ENCODE measurements at regions not wholly inside any gene's neighbourhood (a gene's known extent, or its start where the extent isn't known, plus 50 kb on each side); places are given as distances from the start of the nearest gene placed in this dataset.

DNA sequence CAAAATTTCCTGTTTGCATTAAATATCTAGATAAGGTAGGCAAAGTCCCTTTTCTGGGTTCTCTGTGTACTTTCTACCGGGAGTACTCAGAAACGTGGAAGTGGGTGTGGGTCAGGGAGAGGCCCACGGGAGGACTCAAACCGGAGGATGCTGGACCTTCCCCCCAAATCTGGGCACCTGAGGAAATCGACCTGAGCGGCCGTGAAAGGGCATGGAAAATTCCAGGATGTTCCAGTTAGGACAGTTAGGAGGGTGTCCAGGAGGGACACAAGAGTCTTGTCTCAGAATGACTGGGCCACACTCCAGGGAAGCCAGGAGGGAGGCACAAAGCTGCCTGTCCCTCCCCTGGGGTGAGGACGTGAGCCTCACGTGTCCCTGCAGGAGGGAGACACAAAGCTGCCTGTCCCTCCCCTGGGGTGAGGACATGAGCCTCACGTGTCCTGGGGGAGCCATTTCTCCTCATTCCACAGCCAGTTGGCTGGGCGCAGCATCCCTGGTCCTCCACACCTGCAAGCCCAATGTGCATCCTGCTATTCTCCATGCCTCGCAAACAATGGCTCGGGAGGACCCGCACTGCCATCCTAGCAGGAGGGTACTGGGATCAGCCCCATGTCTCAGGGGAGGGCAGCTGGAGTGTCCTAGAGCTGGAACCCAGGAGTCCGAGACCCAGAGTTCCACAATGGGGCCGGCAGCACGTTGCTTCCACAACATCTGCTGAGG lies 190.5 kb upstream of the PPP2R2D start:
- dilution Hi-C loops (cut with MboI; ENCODE audit: extremely low pct_ligation_motif_present, low sequenced_read_pairs) (no loop called here), intact Hi-C loops (cut with micrococcal nuclease) (no loop called here)
- H3K4me3 ChIP-seq (replicated peaks in 1 of 3; ENCODE audit: insufficient read depth in 1 of 3, low read depth in 1 of 3, low read length in 3 of 3), result no peak overlapping the region
- no peaks in the 10 kb centered on the region for H4K20me1 ChIP-seq (replicated peaks; ENCODE audit: control insufficient read depth, extremely low read depth, insufficient read depth, low read length)
- BruUV-seq (replicated peaks), result no TSS peak
- CTCF ChIA-PET, result no interaction called here
- no peak for DNase-seq (ENCODE audit: low read depth, low spot score)
- no peaks in the 10 kb centered on the region for H3K27me3 ChIP-seq (ENCODE audit: control insufficient read depth in 2 of 2, insufficient read depth in 2 of 2, low read length in 2 of 2)
- no peak overlapping the region for H3K4me2 ChIP-seq (ENCODE audit: insufficient read depth, low read length)
- peaks cover 10% of the 10 kb centered on the region for H3K9me3 ChIP-seq (replicated peaks; ENCODE audit: control insufficient read depth, insufficient read depth, low read length)
- H3K9me1 ChIP-seq (replicated peaks; ENCODE audit: control insufficient read depth, extremely low read depth, insufficient read depth, low read length), result no peaks in the 10 kb centered on the region
- TF ChIP-seq FOS (IDR thresholded peaks at IDR 0.05; ENCODE audit: borderline replicate concordance, insufficient read depth, low read length), result no peak
- TF ChIP-seq POLR2A (IDR thresholded peaks at IDR 0.05; ENCODE audit: low read depth, low read length), result no peak
- no peak for TF ChIP-seq EZH2 (IDR thresholded peaks at IDR 0.05; ENCODE audit: borderline replicate concordance, low read depth, low read length, severe bottlenecking)
- no peak for TF ChIP-seq JUN (IDR thresholded peaks at IDR 0.05; ENCODE audit: borderline replicate concordance, insufficient read depth, insufficient read length, low read depth)
- TF ChIP-seq, protein P1, sequence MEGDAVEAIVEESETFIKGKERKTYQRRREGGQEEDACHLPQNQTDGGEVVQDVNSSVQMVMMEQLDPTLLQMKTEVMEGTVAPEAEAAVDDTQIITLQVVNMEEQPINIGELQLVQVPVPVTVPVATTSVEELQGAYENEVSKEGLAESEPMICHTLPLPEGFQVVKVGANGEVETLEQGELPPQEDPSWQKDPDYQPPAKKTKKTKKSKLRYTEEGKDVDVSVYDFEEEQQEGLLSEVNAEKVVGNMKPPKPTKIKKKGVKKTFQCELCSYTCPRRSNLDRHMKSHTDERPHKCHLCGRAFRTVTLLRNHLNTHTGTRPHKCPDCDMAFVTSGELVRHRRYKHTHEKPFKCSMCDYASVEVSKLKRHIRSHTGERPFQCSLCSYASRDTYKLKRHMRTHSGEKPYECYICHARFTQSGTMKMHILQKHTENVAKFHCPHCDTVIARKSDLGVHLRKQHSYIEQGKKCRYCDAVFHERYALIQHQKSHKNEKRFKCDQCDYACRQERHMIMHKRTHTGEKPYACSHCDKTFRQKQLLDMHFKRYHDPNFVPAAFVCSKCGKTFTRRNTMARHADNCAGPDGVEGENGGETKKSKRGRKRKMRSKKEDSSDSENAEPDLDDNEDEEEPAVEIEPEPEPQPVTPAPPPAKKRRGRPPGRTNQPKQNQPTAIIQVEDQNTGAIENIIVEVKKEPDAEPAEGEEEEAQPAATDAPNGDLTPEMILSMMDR (IDR thresholded peaks at IDR 0.05; ENCODE audit: extremely low read depth in 1 of 2, insufficient read depth in 1 of 2, low read depth in 1 of 2, low read length in 2 of 2), result no peak
- H2AFZ ChIP-seq (ENCODE audit: low read depth, low read length), result no peak overlapping the region
- FAIRE-seq, result no peak
- POLR2A ChIA-PET, result no interaction called here
- H3K36me3 ChIP-seq (ENCODE audit: control insufficient read depth in 2 of 2, extremely low read depth in 1 of 2, insufficient read depth in 2 of 2, low read length in 2 of 2), result no peaks in the 10 kb centered on the region
- H3K9ac ChIP-seq (replicated peaks; ENCODE audit: extremely low read depth, insufficient read depth, low read length), result no peak overlapping the region
- H3K79me2 ChIP-seq (ENCODE audit: control insufficient read depth, insufficient read depth, low read length), result no peaks in the 10 kb centered on the region
- H3K27ac ChIP-seq (ENCODE audit: insufficient read depth, low read depth, low read length), result no peak overlapping the region
- H3K4me1 ChIP-seq (ENCODE audit: control insufficient read depth, extremely low read depth, insufficient read depth, low read length), result no peaks in the 10 kb centered on the region

DNA sequence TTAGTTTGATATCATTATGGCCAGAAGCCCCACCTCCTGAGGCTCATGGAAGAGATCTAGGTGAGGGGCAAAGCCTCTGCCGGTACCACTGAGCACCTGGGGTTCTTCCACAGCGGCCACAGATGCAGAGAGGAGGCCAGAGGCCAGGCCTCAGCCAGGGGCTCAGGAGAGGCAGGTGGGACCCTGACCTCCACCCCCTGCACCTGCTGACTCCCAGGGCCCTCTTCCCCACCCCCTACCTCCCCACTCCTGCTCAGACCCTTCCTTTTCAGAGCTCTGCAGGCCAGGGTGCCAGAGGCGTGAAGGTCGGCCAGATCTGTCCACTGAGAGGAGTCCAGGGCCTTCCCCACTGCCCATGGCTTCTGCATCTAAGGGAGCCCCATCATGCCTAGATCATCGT lies 178.7 kb upstream of the PPP2R2D start:
- intact Hi-C loops (cut with micrococcal nuclease), result no loop called here
- H3K9ac ChIP-seq (replicated peaks; ENCODE audit: extremely low read depth, insufficient read depth, low read length), result no peak overlapping the region
- DNase-seq (ENCODE audit: low read depth, low spot score) (no peak), FAIRE-seq (no peak)
- BruUV-seq (replicated peaks), result no TSS peak
- H3K9me1 ChIP-seq (replicated peaks; ENCODE audit: control insufficient read depth, extremely low read depth, insufficient read depth, low read length), result no peaks in the 10 kb centered on the region
- dilution Hi-C loops (cut with MboI; ENCODE audit: extremely low pct_ligation_motif_present, low sequenced_read_pairs), result no loop called here
- H3K4me3 ChIP-seq (replicated peaks in 1 of 3; ENCODE audit: insufficient read depth in 1 of 3, low read depth in 1 of 3, low read length in 3 of 3), result no peak overlapping the region
- POLR2A ChIA-PET, result no interaction called here
- TF ChIP-seq EZH2 (IDR thresholded peaks at IDR 0.05; ENCODE audit: borderline replicate concordance, low read depth, low read length, severe bottlenecking), result no peak
- TF ChIP-seq MYC (IDR thresholded peaks at IDR 0.05; ENCODE audit: low read depth, low read length), result no peak
- TF ChIP-seq POLR2AphosphoS5 (IDR thresholded peaks at IDR 0.05; ENCODE audit: insufficient read depth, low read depth, low read length), result no peak
- TF ChIP-seq FOS (IDR thresholded peaks at IDR 0.05; ENCODE audit: borderline replicate concordance, insufficient read depth, low read length), result no peak
- TF ChIP-seq, protein P1 (IDR thresholded peaks at IDR 0.05; ENCODE audit: extremely low read depth in 1 of 2, insufficient read depth in 1 of 2, low read depth in 1 of 2, low read length in 2 of 2), result no peak
- TF ChIP-seq POLR2A (IDR thresholded peaks at IDR 0.05; ENCODE audit: low read depth, low read length), result no peak
- no peaks in the 10 kb centered on the region for H4K20me1 ChIP-seq (replicated peaks; ENCODE audit: control insufficient read depth, extremely low read depth, insufficient read depth, low read length)
- CTCF ChIA-PET, result no interaction called here
- no peaks in the 10 kb centered on the region for H3K79me2 ChIP-seq (ENCODE audit: control insufficient read depth, insufficient read depth, low read length)
- no peaks in the 10 kb centered on the region for H3K36me3 ChIP-seq (ENCODE audit: control insufficient read depth in 2 of 2, extremely low read depth in 1 of 2, insufficient read depth in 2 of 2, low read length in 2 of 2)
- H3K4me2 ChIP-seq (ENCODE audit: insufficient read depth, low read length), result no peak overlapping the region
- peaks cover 5% of the 10 kb centered on the region for H3K9me3 ChIP-seq (replicated peaks; ENCODE audit: control insufficient read depth, insufficient read depth, low read length)
- H3K27me3 ChIP-seq (ENCODE audit: control insufficient read depth in 2 of 2, insufficient read depth in 2 of 2, low read length in 2 of 2), result no peaks in the 10 kb centered on the region
- H3K4me1 ChIP-seq (ENCODE audit: control insufficient read depth, extremely low read depth, insufficient read depth, low read length), result no peaks in the 10 kb centered on the region
- H3K27ac ChIP-seq (ENCODE audit: insufficient read depth, low read depth, low read length), result no peak overlapping the region
- H2AFZ ChIP-seq (ENCODE audit: low read depth, low read length), result no peak overlapping the region
